ENCODE measurements at regions not wholly inside any gene's neighbourhood (a gene's known extent, or its start where the extent isn't known, plus 50 kb on each side); places are given as distances from the start of the nearest gene placed in this dataset.

DNA sequence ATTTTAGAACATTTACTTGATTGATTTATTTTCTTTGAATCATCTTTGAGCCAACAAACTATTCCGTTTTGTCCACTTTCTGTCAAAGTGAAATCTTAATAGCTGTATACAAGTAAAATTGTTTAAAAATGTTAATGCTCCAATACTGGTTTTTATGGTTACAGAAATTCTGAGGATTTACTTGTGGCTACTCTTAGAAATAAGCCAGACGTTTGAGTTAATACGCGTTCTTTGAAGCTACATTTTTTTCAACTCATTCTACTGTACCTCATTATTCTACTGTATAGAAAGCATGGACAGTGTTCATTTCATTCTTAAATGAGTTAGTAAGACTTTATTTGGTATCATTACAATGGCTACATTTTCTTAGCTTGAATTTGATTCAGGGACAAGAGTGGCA, 996.2 kb upstream of the FLRT2 start:
- Histone ChIP-seq H3K9me3 (ENCODE audit: control insufficient read depth in 2 of 3, insufficient read depth in 1 of 3, low read length in 3 of 3) (no peaks in the 10 kb centered on the region), H3K4me3 (ENCODE audit: low read length in 3 of 3) (no peak overlapping the region), H3K4me1 (ENCODE audit: control insufficient read depth in 2 of 3, insufficient read depth in 2 of 3, low read depth in 1 of 3, low read length in 3 of 3) (no peaks in the 10 kb centered on the region), H3K9ac (ENCODE audit: low read length in 3 of 3) (no peak overlapping the region), H3K27me3 (ENCODE audit: control insufficient read depth, insufficient read depth, low read length) (no peaks in the 10 kb centered on the region), H3K36me3 (ENCODE audit: control insufficient read depth in 2 of 3, insufficient read depth in 3 of 3, low read length in 3 of 3) (no peaks in the 10 kb centered on the region), H3K27ac (ENCODE audit: low read depth in 2 of 2, low read length in 2 of 2) (no peak overlapping the region)
- FAIRE-seq (no peak), DNase-seq (no peak)
- intact Hi-C loops (cut with DNase I), result no loop called here
- TF ChIP-seq, protein P1, sequence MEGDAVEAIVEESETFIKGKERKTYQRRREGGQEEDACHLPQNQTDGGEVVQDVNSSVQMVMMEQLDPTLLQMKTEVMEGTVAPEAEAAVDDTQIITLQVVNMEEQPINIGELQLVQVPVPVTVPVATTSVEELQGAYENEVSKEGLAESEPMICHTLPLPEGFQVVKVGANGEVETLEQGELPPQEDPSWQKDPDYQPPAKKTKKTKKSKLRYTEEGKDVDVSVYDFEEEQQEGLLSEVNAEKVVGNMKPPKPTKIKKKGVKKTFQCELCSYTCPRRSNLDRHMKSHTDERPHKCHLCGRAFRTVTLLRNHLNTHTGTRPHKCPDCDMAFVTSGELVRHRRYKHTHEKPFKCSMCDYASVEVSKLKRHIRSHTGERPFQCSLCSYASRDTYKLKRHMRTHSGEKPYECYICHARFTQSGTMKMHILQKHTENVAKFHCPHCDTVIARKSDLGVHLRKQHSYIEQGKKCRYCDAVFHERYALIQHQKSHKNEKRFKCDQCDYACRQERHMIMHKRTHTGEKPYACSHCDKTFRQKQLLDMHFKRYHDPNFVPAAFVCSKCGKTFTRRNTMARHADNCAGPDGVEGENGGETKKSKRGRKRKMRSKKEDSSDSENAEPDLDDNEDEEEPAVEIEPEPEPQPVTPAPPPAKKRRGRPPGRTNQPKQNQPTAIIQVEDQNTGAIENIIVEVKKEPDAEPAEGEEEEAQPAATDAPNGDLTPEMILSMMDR (IDR thresholded peaks at IDR 0.05; ENCODE audit: borderline replicate concordance, extremely low read depth, insufficient read depth), result no peak

GRCh38 chr14:84535484-84535883, 994.5 kb upstream of the FLRT2 start:
- no peak overlapping the region for H3K4me3 ChIP-seq (ENCODE audit: low read length in 3 of 3)
- TF ChIP-seq, protein P1 (IDR thresholded peaks at IDR 0.05; ENCODE audit: borderline replicate concordance, extremely low read depth, insufficient read depth), result no peak
- no peak overlapping the region for H3K9ac ChIP-seq (ENCODE audit: low read length in 3 of 3)
- no peaks in the 10 kb centered on the region for H3K27me3 ChIP-seq (ENCODE audit: control insufficient read depth, insufficient read depth, low read length)
- intact Hi-C loops (cut with DNase I), result no loop called here
- FAIRE-seq (no peak), DNase-seq (no peak)
- no peaks in the 10 kb centered on the region for H3K36me3 ChIP-seq (ENCODE audit: control insufficient read depth in 2 of 3, insufficient read depth in 3 of 3, low read length in 3 of 3)
- H3K27ac ChIP-seq (ENCODE audit: low read depth in 2 of 2, low read length in 2 of 2), result no peak overlapping the region
- H3K9me3 ChIP-seq (ENCODE audit: control insufficient read depth in 2 of 3, insufficient read depth in 1 of 3, low read length in 3 of 3), result no peaks in the 10 kb centered on the region
- no peaks in the 10 kb centered on the region for H3K4me1 ChIP-seq (ENCODE audit: control insufficient read depth in 2 of 3, insufficient read depth in 2 of 3, low read depth in 1 of 3, low read length in 3 of 3)

- TF ChIP-seq, protein P1 (IDR thresholded peaks at IDR 0.05; ENCODE audit: borderline replicate concordance, extremely low read depth, insufficient read depth), result no peak
- H3K4me3 ChIP-seq (ENCODE audit: low read length in 3 of 3), result no peak overlapping the region
- FAIRE-seq (no peak), DNase-seq (no peak)
- H3K27me3 ChIP-seq (ENCODE audit: control insufficient read depth, insufficient read depth, low read length), result no peaks in the 10 kb centered on the region
- no peaks in the 10 kb centered on the region for H3K9me3 ChIP-seq (ENCODE audit: control insufficient read depth in 2 of 3, insufficient read depth in 1 of 3, low read length in 3 of 3)
- intact Hi-C loops (cut with DNase I), result no loop called here
- H3K9ac ChIP-seq (ENCODE audit: low read length in 3 of 3), result no peak overlapping the region
- H3K36me3 ChIP-seq (ENCODE audit: control insufficient read depth in 2 of 3, insufficient read depth in 3 of 3, low read length in 3 of 3), result no peaks in the 10 kb centered on the region
- no peak overlapping the region for H3K27ac ChIP-seq (ENCODE audit: low read depth in 2 of 2, low read length in 2 of 2)
- no peaks in the 10 kb centered on the region for H3K4me1 ChIP-seq (ENCODE audit: control insufficient read depth in 2 of 3, insufficient read depth in 2 of 3, low read depth in 1 of 3, low read length in 3 of 3)
Observed at GRCh38 chr14:84535976-84536375, 994.0 kb upstream of the FLRT2 start.

DNA sequence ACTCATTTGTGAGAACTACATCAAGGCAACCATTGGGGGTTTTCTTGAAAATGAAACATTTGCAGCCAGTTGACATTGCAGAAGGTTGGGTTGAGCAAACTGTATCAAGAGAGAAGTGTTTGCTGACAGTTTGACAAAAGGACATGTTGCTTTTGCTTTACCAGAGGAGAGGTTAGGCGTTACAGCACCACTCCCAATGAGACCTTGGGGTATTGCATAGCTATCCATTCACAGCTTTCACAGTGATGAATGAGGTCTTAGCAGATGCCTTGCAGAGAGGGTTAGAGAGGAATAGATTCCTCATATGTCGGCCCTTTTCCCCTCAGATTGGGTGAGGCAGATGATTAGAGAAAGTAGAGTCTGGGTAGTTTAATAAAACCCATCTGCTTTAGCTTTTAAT, 988.9 kb upstream of the FLRT2 start:
- TF ChIP-seq, protein P1 (IDR thresholded peaks at IDR 0.05; ENCODE audit: borderline replicate concordance, extremely low read depth, insufficient read depth), result no peak
- no peak overlapping the region for H3K9ac ChIP-seq (ENCODE audit: low read length in 3 of 3)

More for the DNA sequence above, 988.9 kb upstream of the FLRT2 start:
- DNase-seq, result no peak
- no peaks in the 10 kb centered on the region for H3K9me3 ChIP-seq (ENCODE audit: control insufficient read depth in 2 of 3, insufficient read depth in 1 of 3, low read length in 3 of 3)
- no peaks in the 10 kb centered on the region for H3K4me1 ChIP-seq (ENCODE audit: control insufficient read depth in 2 of 3, insufficient read depth in 2 of 3, low read depth in 1 of 3, low read length in 3 of 3)
- H3K36me3 ChIP-seq (ENCODE audit: control insufficient read depth in 2 of 3, insufficient read depth in 3 of 3, low read length in 3 of 3), result no peaks in the 10 kb centered on the region
- H3K27ac ChIP-seq (ENCODE audit: low read depth in 2 of 2, low read length in 2 of 2), result no peak overlapping the region
- FAIRE-seq, result no peak
- no peaks in the 10 kb centered on the region for H3K27me3 ChIP-seq (ENCODE audit: control insufficient read depth, insufficient read depth, low read length)
- intact Hi-C loops (cut with DNase I), result no loop called here
- no peak overlapping the region for H3K4me3 ChIP-seq (ENCODE audit: low read length in 3 of 3)

Measured in kidney (tissue), 13 donors.